GM23248 (cell line): ENCODE measurements at regions not wholly inside any gene's neighbourhood (a gene's known extent, or its start where the extent isn't known, plus 50 kb on each side); places are given as distances from the start of the nearest gene placed in this dataset.

Experiments
- DNase-seq: peaks from one replicate; pipeline ENCODE4 v3.0.0-alpha.2; 2015
- H2AFZ ChIP-seq: fragments of 200-600 bp; sonication (generic); 2 replicates; pipeline ENCODE4 v1.6.1; 2016; ENCODE audit warnings: antibody characterized with exemption
- H3F3A ChIP-seq: fragments of 200-600 bp; sonication (generic); 2 replicates; pipeline ENCODE4 v1.6.1; 2016; ENCODE audit warnings: mild to moderate bottlenecking, antibody characterized with exemption, mixed run types; ENCODE audit not compliant: insufficient read depth
- H3K27ac ChIP-seq: fragments of 200-600 bp; sonication (generic); 2 replicates; pipeline ENCODE4 v1.5.1; 2016; ENCODE audit warnings: mild to moderate bottlenecking
- H3K27me3 ChIP-seq: fragments of 200-600 bp; sonication (generic); replicated peaks from 2 replicates; pipeline ENCODE4 v1.6.1; 2016; ENCODE audit warnings: mild to moderate bottlenecking; ENCODE audit not compliant: insufficient read depth
- H3K36me3 ChIP-seq: fragments of 200-600 bp; sonication (generic); 2 replicates; pipeline ENCODE4 v1.6.1; 2016; ENCODE audit warnings: low read depth, mild to moderate bottlenecking
- H3K4me1 ChIP-seq: fragments of 200-600 bp; sonication (generic); 2 replicates; pipeline ENCODE4 v1.6.1; 2016; ENCODE audit warnings: mild to moderate bottlenecking; ENCODE audit not compliant: insufficient read depth
- H3K4me2 ChIP-seq: fragments of 200-600 bp; sonication (generic); one replicate; pipeline ENCODE4 v1.6.1; 2016; ENCODE audit warnings: mild to moderate bottlenecking; ENCODE audit not compliant: unreplicated experiment
- H3K4me3 ChIP-seq: fragments of 200-600 bp; sonication (generic); 2 replicates; pipeline ENCODE4 v1.5.1; 2016; ENCODE audit warnings: mild to moderate bottlenecking
- H3K79me2 ChIP-seq: fragments of 200-600 bp; sonication (generic); 2 replicates; pipeline ENCODE4 v1.6.1; 2016; ENCODE audit warnings: mild to moderate bottlenecking; ENCODE audit not compliant: insufficient read depth
- H3K9ac ChIP-seq: fragments of 200-600 bp; sonication (generic); 2 replicates; pipeline ENCODE4 v1.6.1; 2016; ENCODE audit warnings: mild to moderate bottlenecking
- H3K9me2 ChIP-seq: fragments of 200-600 bp; sonication (generic); 2 replicates; pipeline ENCODE4 v1.6.1; 2016; ENCODE audit warnings: mixed run types, mild to moderate bottlenecking, moderate library complexity; ENCODE audit not compliant: insufficient read depth
- H3K9me3 ChIP-seq: fragments of 200-600 bp; sonication (generic); one replicate; pipeline ENCODE4 v1.6.1; 2017; ENCODE audit warnings: low read depth
- H4K20me1 ChIP-seq: fragments of 200-600 bp; sonication (generic); 2 replicates; pipeline ENCODE4 v1.6.0; 2016; ENCODE audit not compliant: insufficient read depth
- EZH2 ChIP-seq: fragments of 200-600 bp; sonication (generic); IDR thresholded peaks from 2 replicates; pipeline ENCODE4 v1.6.1; 2018; ENCODE audit warnings: antibody characterized with exemption, mild to moderate bottlenecking; ENCODE audit not compliant: insufficient read depth, poor library complexity, severe bottlenecking
- EZH2phosphoT487 ChIP-seq: fragments of 200-600 bp; sonication (generic); IDR thresholded peaks from 2 replicates; pipeline ENCODE4 v1.6.1; 2018; ENCODE audit warnings: antibody characterized with exemption, moderate library complexity, mild to moderate bottlenecking, low read depth; ENCODE audit not compliant: insufficient read depth
- WGBS, 2 experiments: methylation state at CpG; one replicate each; pipeline ENCODE4 v1.1.6; 2015 to 2017; ENCODE audit warnings: low lambda C conversion rate in 2 of 2, low coverage in 1 of 2; ENCODE audit errors: missing lambda C conversion rate in 2 of 2; 5-methylcytosine and 5-hydroxymethylcytosine counted together
- in situ Hi-C: fragments of 300-500 bp; cut with MboI; formaldehyde crosslinking; loops from 2 replicates; pipeline ENCODE4 v1.15.0; 2020

DNA sequence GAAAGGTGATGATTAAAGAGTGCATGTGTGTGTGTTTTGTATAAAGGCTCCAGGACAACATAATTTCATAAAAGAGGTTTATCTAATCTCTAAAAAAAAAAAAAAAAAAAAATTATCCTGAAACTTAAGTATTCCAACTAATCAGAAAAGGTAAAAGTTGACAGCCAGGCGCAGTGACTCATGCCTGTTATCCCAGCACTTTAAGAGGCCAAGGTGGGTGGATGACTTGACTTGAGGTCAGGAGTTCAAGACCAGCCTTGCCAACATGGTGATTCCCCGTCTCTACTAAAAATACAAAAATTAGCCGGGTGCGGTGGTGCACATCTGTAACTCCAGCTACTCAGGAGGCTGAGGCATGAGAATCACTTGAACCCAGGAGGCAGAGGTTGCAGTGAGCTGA, 632.7 kb upstream of the CHORDC1 start:
- H3F3A ChIP-seq, result no peaks in the 10 kb centered on the region
- H3K9ac ChIP-seq, result no peak overlapping the region
- H3K79me2 ChIP-seq, result no peaks in the 10 kb centered on the region
- DNase-seq, result no peak
- no peak overlapping the region for H3K27ac ChIP-seq
- WGBS, 2 experiments, result 22 to 43% methylated on average over 4 of the region's 4 CpGs
- in situ Hi-C loops, result no loop called here
- H4K20me1 ChIP-seq, result no peaks in the 10 kb centered on the region
- H3K9me2 ChIP-seq, result no peaks in the 10 kb centered on the region
- no peak overlapping the region for H2AFZ ChIP-seq
- H3K36me3 ChIP-seq, result no peaks in the 10 kb centered on the region
- H3K4me3 ChIP-seq, result no peak overlapping the region
- TF ChIP-seq EZH2, result no peak
- H3K4me1 ChIP-seq, result no peaks in the 10 kb centered on the region
- H3K9me3 ChIP-seq, result no peaks in the 10 kb centered on the region
- H3K27me3 ChIP-seq, result no peaks in the 10 kb centered on the region
- H3K4me2 ChIP-seq, result no peak overlapping the region

DNA sequence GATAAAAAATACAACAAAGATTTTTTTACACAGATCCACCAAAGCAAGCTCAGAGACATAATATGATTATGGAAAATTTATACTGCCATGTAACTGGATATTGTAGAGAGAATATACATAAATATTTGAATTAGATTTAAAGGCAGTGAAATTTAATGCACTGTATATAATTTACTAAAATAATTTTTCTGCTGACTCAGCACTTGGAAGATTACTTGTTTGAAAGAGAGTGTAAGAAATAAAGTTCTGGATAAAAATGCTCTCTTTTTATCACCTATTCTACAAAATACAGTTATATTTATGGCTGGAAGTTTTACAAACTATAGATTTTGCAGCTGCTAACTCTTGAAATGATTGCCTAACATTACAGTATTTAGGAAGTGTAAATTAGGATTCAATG, 628.3 kb upstream of the CHORDC1 start:
- no peaks in the 10 kb centered on the region for H3K9me3 ChIP-seq
- no peaks in the 10 kb centered on the region for H3K79me2 ChIP-seq
- H3F3A ChIP-seq, result no peaks in the 10 kb centered on the region
- no peak overlapping the region for H2AFZ ChIP-seq
- in situ Hi-C loops, result no loop called here
- H3K27me3 ChIP-seq, result no peaks in the 10 kb centered on the region
- H3K36me3 ChIP-seq, result no peaks in the 10 kb centered on the region
- TF ChIP-seq EZH2, result no peak
- no peak for TF ChIP-seq EZH2phosphoT487
- no peaks in the 10 kb centered on the region for H3K9me2 ChIP-seq
- H4K20me1 ChIP-seq, result no peaks in the 10 kb centered on the region
- H3K27ac ChIP-seq, result no peak overlapping the region
- H3K4me2 ChIP-seq, result no peak overlapping the region
- no peak overlapping the region for H3K4me3 ChIP-seq
- H3K9ac ChIP-seq, result no peak overlapping the region
- H3K4me1 ChIP-seq, result no peaks in the 10 kb centered on the region
- no peak for DNase-seq

DNA sequence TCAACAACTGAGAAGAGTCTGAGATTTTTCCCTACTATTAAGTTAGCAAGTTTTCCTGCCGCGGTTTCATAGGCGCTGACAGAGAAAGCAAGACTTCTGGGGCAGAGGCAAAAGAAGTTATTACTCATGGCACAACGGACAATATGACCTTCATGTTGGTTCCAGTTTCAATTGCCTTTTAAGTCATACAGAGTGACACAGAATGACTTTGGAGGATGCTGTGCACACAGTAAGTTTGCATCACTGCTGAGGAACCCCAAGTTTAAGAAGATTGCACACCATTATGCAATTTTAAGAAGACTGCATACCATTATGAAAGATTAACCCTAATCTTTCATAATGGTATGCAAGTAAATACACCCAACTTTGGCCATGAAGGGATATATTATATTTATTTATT, 626.5 kb upstream of the CHORDC1 start:
- DNase-seq, result no peak
- no peak overlapping the region for H3K4me3 ChIP-seq
- no peaks in the 10 kb centered on the region for H3K27me3 ChIP-seq
- H3K36me3 ChIP-seq, result no peaks in the 10 kb centered on the region
- no peak overlapping the region for H3K4me2 ChIP-seq
- H3K9me2 ChIP-seq, result no peaks in the 10 kb centered on the region
- in situ Hi-C loops, result no loop called here
- TF ChIP-seq EZH2phosphoT487 (no peak), EZH2 (no peak)
- no peaks in the 10 kb centered on the region for H3K9me3 ChIP-seq
- H4K20me1 ChIP-seq, result no peaks in the 10 kb centered on the region
- H3F3A ChIP-seq, result no peaks in the 10 kb centered on the region
- no peaks in the 10 kb centered on the region for H3K4me1 ChIP-seq
- H2AFZ ChIP-seq, result no peak overlapping the region
- no peaks in the 10 kb centered on the region for H3K79me2 ChIP-seq
- 57 to 64% methylated on average over 4 of the region's 4 CpGs for WGBS, 2 experiments
- H3K9ac ChIP-seq, result no peak overlapping the region
- no peak overlapping the region for H3K27ac ChIP-seq

DNA sequence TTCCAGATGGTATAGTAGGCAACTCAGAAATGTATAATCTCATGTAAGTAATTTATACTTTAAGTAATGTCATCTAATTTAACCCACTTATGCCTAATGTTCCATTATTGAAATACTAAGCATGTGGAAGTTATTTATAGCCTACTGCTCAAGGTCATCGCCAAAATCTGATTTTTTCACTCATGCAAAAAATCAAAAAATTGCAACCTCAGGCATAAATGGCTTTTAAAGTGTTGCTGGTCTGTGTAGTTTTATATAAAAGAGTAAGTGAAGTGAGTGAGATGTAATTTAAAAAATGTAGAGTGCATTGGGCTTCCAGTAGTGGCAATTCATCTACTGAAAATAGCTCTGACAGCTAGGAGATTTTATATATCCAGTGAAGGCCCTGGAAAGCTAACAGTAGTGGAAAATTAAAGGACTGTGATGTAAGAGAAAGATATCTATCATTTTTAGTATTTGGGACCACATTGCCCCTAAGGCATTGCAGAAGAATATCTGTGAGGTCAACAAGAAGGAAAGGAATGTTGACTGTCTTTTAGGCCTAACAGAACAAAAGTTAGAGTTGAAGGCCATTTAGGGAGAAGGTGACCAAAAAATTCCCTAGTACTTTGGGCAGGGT, 624.5 kb upstream of the CHORDC1 start:
- TF ChIP-seq EZH2, result no peak
- TF ChIP-seq EZH2phosphoT487, result no peak
- no peaks in the 10 kb centered on the region for H3K36me3 ChIP-seq
- no peaks in the 10 kb centered on the region for H3K9me2 ChIP-seq
- DNase-seq, result no peak
- no peak overlapping the region for H3K9ac ChIP-seq
- in situ Hi-C loops, result no loop called here
- no peaks in the 10 kb centered on the region for H3K79me2 ChIP-seq
- no peaks in the 10 kb centered on the region for H3K4me1 ChIP-seq
- H3K27me3 ChIP-seq, result no peaks in the 10 kb centered on the region
- H4K20me1 ChIP-seq, result no peaks in the 10 kb centered on the region
- WGBS, 2 experiments, result 15 to 22% methylated on average over 1 of the region's 1 CpG
- no peak overlapping the region for H3K27ac ChIP-seq
- no peaks in the 10 kb centered on the region for H3K9me3 ChIP-seq
- H3K4me3 ChIP-seq, result no peak overlapping the region
- no peaks in the 10 kb centered on the region for H3F3A ChIP-seq
- H3K4me2 ChIP-seq, result no peak overlapping the region
- no peak overlapping the region for H2AFZ ChIP-seq

DNA sequence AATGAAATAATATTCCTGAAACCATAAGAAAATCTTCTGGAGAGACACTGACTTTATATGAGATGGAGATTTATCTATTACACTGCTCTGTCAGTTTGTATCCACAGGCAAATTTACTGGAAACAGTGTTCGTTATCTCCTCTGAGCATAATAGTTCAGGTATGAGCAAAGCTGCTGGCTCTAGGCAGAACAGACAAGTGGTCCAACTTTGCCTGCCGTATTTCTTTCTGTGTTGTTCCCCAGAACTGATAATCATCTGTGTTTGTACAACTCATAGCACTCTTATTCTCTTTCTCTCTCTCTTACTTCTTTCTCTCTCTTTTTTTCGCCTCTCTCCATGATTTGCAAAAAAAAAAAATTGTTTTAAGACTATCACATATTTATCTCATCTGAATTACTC, 623.8 kb upstream of the CHORDC1 start:
- Histone ChIP-seq H3K4me3 (no peak overlapping the region), H3K79me2 (no peaks in the 10 kb centered on the region), H4K20me1 (no peaks in the 10 kb centered on the region), H3K9me2 (no peaks in the 10 kb centered on the region), H3K27me3 (no peaks in the 10 kb centered on the region), H3K9me3 (no peaks in the 10 kb centered on the region), H3K4me2 (no peak overlapping the region), H3K27ac (no peak overlapping the region), H3F3A (no peaks in the 10 kb centered on the region), H3K36me3 (no peaks in the 10 kb centered on the region), H3K4me1 (no peaks in the 10 kb centered on the region), H3K9ac (no peak overlapping the region), H2AFZ (no peak overlapping the region)
- no peak for DNase-seq
- in situ Hi-C loops, result no loop called here
- TF ChIP-seq EZH2phosphoT487 (no peak), EZH2 (no peak)
- WGBS, 2 experiments, result 3 to 4% methylated on average over 3 of the region's 3 CpGs
